Choroid plexus epithelial cell (primary cell): ENCODE measurements at regions not wholly inside any gene's neighbourhood (a gene's known extent, or its start where the extent isn't known, plus 50 kb on each side); places are given as distances from the start of the nearest gene placed in this dataset.

Experiments
- DNase-seq: peaks from one replicate; pipeline ENCODE4 v3.0.0-alpha.2; 2010; ENCODE audit warnings: low read depth
- H3K4me3 ChIP-seq: 2 replicates; pipeline ENCODE4 v1.5.1; 2011; ENCODE audit warnings: low read depth, mild to moderate bottlenecking, control low read depth, low read length, moderate library complexity
- CTCF ChIP-seq: conservative IDR thresholded peaks from 2 replicates; pipeline ENCODE4 v1.5.1; 2011; ENCODE audit warnings: low read depth, mild to moderate bottlenecking, control low read depth, inconsistent platforms, low read length, moderate library complexity

- no peak for DNase-seq
- no peak for TF ChIP-seq CTCF
- H3K4me3 ChIP-seq: no peak overlapping the region
These were observed 154.3 kb upstream of the CRY1 start for GRCh38 chr12:107247650-107248049.

- DNase-seq: no peak
- H3K4me3 ChIP-seq: no peak overlapping the region
- TF ChIP-seq CTCF: no peak
These were observed 154.8 kb upstream of the CRY1 start for GRCh38 chr12:107248187-107248586.

GRCh38 chr12:107251288-107251687 lies 157.9 kb upstream of the CRY1 start:
- no peak for TF ChIP-seq CTCF
- DNase-seq: no peak
- H3K4me3 ChIP-seq: no peak overlapping the region

- H3K4me3 ChIP-seq: no peak overlapping the region
- no peak for TF ChIP-seq CTCF
- no peak for DNase-seq
These were observed 160.0 kb upstream of the CRY1 start for GRCh38 chr12:107253361-107253760.

- no peak overlapping the region for H3K4me3 ChIP-seq
- TF ChIP-seq CTCF: no peak
- no peak for DNase-seq
These were observed 161.0 kb upstream of the CRY1 start for GRCh38 chr12:107254258-107254856.

GRCh38 chr12:107258780-107259179 lies 165.4 kb upstream of the CRY1 start:
- DNase-seq: no peak
- H3K4me3 ChIP-seq: no peak overlapping the region
- no peak for TF ChIP-seq CTCF

- no peak for DNase-seq
- no peak overlapping the region for H3K4me3 ChIP-seq
- TF ChIP-seq CTCF: no peak
These were observed 170.6 kb upstream of the CRY1 start for GRCh38 chr12:107263980-107264379.
